GM13977 (cell line): ENCODE measurements at regions not wholly inside any gene's neighbourhood (a gene's known extent, or its start where the extent isn't known, plus 50 kb on each side); places are given as distances from the start of the nearest gene placed in this dataset.

Experiments used
- DNase-seq: peaks from one replicate; pipeline ENCODE4 v3.0.0; 2012; ENCODE audit warnings: low spot score
- CTCF ChIP-seq: IDR thresholded peaks from 2 replicates; pipeline ENCODE4 v1.5.1; 2012; ENCODE audit warnings: mild to moderate bottlenecking, control low read depth; ENCODE audit not compliant: insufficient read depth; ENCODE audit errors: extremely low read depth, missing control alignments
- in situ Hi-C: fragments of 300-500 bp; cut with MboI; formaldehyde crosslinking; loops from one replicate; pipeline ENCODE4 v1.12.0; 2022; ENCODE audit warnings: low sequenced_read_pairs, low pct_unique_long_range_greater_than_20kb, mixed read lengths, inconsistent platforms; ENCODE audit not compliant: unreplicated experiment

DNA sequence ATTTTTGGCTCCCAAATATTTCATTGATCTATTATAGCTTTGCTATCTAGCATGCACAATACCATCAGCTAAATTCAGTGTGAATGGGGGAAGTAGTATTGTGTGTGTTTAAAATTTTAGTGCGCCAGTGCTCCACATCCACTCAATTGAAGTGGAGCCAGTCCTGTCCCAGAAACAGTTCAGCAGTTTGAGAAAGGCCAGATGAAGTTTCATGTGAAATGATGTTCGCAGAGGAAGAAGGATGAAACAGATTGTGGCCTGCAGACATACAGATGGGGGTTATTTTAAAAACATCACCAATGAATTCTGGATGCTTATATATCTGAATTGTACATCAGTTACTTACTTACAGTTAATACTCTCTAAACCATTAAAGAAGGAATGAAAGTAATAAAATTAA is 129.4 kb downstream of the SPRY2 start:
- in situ Hi-C loops = no loop called here
- no peak for DNase-seq
- no peak for TF ChIP-seq CTCF

GRCh38 chr13:80204642-80205041 is 136.3 kb downstream of the SPRY2 start:
- DNase-seq = no peak
- in situ Hi-C loops = no loop called here
- no peak for TF ChIP-seq CTCF

GRCh38 chr13:80203496-80203895 is 137.4 kb downstream of the SPRY2 start:
- no peak for TF ChIP-seq CTCF
- DNase-seq = no peak
- in situ Hi-C loops = no loop called here

GRCh38 chr13:80201694-80202468 is 139.0 kb downstream of the SPRY2 start:
- in situ Hi-C loops = no loop called here
- no peak for DNase-seq

GRCh38 chr13:80199585-80200292 is 141.2 kb downstream of the SPRY2 start:
- no peak for TF ChIP-seq CTCF
- no peak for DNase-seq
- in situ Hi-C loops = loop anchor here (25.0 kb wide), 1 partner anchor 1663 kb away; no protein-coding TSS in a partner anchor

More at GRCh38 chr13:80201694-80202468, 139.0 kb downstream of the SPRY2 start:
- TF ChIP-seq CTCF = no peak

GRCh38 chr13:80199067-80199466 is 141.9 kb downstream of the SPRY2 start:
- no peak for TF ChIP-seq CTCF
- no peak for DNase-seq
- in situ Hi-C loops = loop anchor here (25.0 kb wide), 1 partner anchor 1663 kb away; no protein-coding TSS in a partner anchor
